Testis (tissue), 2 donors: ENCODE measurements at regions not wholly inside any gene's neighbourhood (a gene's known extent, or its start where the extent isn't known, plus 50 kb on each side); places are given as distances from the start of the nearest gene placed in this dataset.

ENCODE experiments used
- DNase-seq: peaks from one replicate; pipeline ENCODE4 v3.0.0-alpha.2; 2019
- H3K27ac ChIP-seq, 2 donors: fragments of 200-600 bp; sonication (generic); one replicate each; pipeline ENCODE4 v1.5.1; 2019
- H3K27me3 ChIP-seq: fragments of 200-600 bp; sonication (generic); one replicate; pipeline ENCODE4 v1.5.1; 2019
- H3K36me3 ChIP-seq: fragments of 200-600 bp; sonication (generic); one replicate; pipeline ENCODE4 v1.5.1; 2017; ENCODE audit warnings: low read depth; ENCODE audit errors: missing control alignments
- H3K4me1 ChIP-seq: fragments of 200-600 bp; sonication (generic); one replicate; pipeline ENCODE4 v1.5.1; 2019
- H3K4me3 ChIP-seq, 2 donors: fragments of 200-600 bp; sonication (generic); one replicate each; pipeline ENCODE4 v1.5.1; 2017 to 2019
- H3K9me3 ChIP-seq: fragments of 200-600 bp; sonication (generic); one replicate; pipeline ENCODE4 v1.5.1; 2017
- POLR2A ChIP-seq: fragments of 450-650 bp; IDR thresholded peaks from one replicate; pipeline ENCODE4 v1.6.1; 2017; ENCODE audit warnings: antibody characterized with exemption, mild to moderate bottlenecking, moderate library complexity
- WGBS, 2 donors: methylation state at CpG; one replicate each; pipeline ENCODE4 v1.1.5; 2018; 5-methylcytosine and 5-hydroxymethylcytosine counted together
- intact Hi-C: fragments of 100-400 bp; cut with DNase I; formaldehyde crosslinking; loops from one replicate; pipeline ENCODE4 v1.15.1; 2023; ENCODE audit warnings: low total_unique reads
- TF ChIP-seq, protein P1 (sequence below), 3 experiments: fragments of 450-650 bp in 2 of 3; fragments of 200-600 bp in 1 of 3; sonication (generic) in 1 of 3; IDR thresholded peaks; one replicate each; pipeline ENCODE4 v1.5.1; 2016 to 2019; ENCODE audit warnings: antibody characterized with exemption in 3 of 3, mild to moderate bottlenecking in 2 of 3, moderate library complexity in 1 of 3

DNA sequence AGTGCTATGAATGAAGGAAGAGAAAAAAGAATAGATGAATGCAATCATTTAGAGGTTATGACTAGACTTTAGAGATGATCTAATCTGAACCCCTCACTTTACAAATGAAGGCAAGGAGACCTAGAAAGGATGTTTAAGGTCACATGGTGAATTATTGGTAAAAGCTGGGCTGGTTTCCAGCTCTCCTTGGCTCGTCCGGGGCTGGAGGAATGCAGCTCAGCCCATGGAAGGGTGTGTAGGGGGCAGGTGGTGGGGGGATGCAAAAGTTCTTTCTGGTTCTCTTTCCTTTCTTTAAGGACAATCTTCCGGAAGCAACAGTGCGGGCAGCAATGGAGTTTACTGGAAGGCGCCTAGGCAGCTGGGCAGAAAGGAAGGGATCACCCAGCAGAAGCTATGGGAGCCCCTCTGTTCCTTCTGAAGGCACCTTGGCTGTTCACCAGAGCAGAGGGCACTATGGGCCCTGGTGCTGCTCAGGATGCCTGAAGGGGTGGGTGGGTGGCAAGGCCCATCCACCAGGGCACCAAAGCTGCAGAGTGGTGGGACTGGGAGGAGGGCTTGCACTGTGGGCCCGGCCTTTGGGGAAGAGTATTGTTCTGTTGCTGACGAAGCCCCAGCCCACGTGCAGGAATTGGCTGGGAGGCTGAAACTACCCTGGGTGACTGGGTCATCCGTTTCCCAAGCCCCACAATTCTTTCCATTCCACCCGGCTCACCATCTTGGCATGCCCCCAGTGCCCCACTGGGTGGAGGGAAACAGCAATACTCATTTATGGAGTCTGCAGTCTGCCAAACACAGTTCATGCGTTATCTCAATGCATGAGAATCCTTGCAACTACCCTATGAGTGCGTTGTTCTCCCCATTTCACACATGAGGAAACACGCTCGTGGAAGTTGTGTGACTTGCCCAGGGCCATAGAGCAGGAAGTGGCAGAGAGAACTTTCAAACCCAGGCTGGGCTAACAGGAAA lies 78.2 kb downstream of the IRF2BPL start:
- intact Hi-C loops: no loop called here
- WGBS, 2 donors: 78 to 80% methylated on average over 14 of the region's 14 CpGs

DNA sequence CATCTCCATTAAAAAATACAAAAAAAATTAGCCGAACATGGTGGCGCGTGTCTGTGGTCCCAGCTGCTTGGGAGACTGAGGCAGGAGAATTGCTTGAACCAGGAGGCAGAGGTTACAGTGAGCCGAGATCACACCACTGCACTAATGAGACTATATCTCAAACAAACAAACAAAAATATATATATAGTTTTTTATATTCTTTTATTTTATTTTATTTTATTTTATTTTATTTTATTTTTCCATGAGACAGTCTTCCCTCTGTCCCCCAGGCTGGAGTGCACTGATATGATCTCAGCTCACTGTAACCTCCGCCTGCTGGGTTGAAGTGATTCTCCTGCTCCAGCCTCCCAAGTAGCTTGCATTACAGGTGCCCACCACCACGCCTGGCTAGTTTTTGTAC lies 79.5 kb downstream of the IRF2BPL start:
- Histone ChIP-seq H3K27ac (no peak overlapping the region), H3K9me3 (no peaks in the 10 kb centered on the region), H3K27me3 (no peaks in the 10 kb centered on the region), H3K4me1 (peaks cover 39% of the 10 kb centered on the region), H3K4me3 (no peak overlapping the region), H3K36me3 (no peaks in the 10 kb centered on the region)
- TF ChIP-seq POLR2A: no peak
- TF ChIP-seq, protein P1, sequence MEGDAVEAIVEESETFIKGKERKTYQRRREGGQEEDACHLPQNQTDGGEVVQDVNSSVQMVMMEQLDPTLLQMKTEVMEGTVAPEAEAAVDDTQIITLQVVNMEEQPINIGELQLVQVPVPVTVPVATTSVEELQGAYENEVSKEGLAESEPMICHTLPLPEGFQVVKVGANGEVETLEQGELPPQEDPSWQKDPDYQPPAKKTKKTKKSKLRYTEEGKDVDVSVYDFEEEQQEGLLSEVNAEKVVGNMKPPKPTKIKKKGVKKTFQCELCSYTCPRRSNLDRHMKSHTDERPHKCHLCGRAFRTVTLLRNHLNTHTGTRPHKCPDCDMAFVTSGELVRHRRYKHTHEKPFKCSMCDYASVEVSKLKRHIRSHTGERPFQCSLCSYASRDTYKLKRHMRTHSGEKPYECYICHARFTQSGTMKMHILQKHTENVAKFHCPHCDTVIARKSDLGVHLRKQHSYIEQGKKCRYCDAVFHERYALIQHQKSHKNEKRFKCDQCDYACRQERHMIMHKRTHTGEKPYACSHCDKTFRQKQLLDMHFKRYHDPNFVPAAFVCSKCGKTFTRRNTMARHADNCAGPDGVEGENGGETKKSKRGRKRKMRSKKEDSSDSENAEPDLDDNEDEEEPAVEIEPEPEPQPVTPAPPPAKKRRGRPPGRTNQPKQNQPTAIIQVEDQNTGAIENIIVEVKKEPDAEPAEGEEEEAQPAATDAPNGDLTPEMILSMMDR (IDR thresholded peaks at IDR 0.05): no peak
- WGBS, 2 donors: 95 to 97% methylated on average over 6 of the region's 6 CpGs
- intact Hi-C loops: no loop called here
- no peak for DNase-seq

More for the DNA sequence above, 78.2 kb downstream of the IRF2BPL start:
- no peak for DNase-seq
- H3K9me3 ChIP-seq: no peaks in the 10 kb centered on the region
- no peak overlapping the region for H3K27ac ChIP-seq
- no peak overlapping the region for H3K4me3 ChIP-seq
- no peak for TF ChIP-seq POLR2A
- TF ChIP-seq, protein P1 (IDR thresholded peaks at IDR 0.05): no peak
- no peaks in the 10 kb centered on the region for H3K27me3 ChIP-seq
- H3K4me1 ChIP-seq: peaks cover 52% of the 10 kb centered on the region
- H3K36me3 ChIP-seq: no peaks in the 10 kb centered on the region

DNA sequence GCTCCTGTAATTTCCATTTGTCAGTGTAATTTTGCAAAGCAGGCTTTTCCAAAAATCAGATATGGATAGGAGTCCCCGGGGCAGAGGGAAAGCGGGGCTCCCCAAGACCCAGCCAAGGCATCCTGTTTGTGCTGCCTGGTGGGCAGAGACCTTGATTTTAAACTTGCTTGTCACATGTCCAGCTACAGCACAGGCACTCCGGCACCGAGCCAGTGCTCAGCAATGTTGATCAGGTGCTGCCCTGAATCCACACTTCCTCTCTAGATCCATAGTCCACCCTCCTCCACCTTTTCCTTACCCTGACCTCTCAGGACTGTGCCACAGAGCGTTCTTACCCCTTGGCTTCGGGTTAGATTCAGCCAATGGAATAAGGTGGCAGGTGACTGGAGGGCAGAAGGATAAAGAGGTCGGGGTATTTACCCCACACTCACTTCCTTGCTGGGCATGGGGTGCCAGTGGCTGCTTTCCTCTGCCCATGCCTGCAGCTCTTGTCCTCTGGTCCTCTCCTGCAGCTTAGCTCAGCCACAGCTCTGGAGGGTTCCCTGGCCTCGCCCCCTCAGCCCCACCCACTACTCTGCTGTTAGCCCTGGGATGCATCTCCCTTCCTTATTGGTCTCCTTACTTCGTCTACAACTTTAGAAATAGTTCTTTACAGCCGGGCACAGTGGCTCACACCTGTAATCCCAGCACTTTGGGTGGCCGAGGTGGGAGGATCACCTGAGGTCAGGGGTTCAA lies 80.1 kb downstream of the IRF2BPL start:
- no peaks in the 10 kb centered on the region for H3K27me3 ChIP-seq
- intact Hi-C loops: no loop called here
- H3K9me3 ChIP-seq: no peaks in the 10 kb centered on the region
- peak; percentile 47 for DNase-seq
- H3K4me1 ChIP-seq: peaks cover 34% of the 10 kb centered on the region
- H3K27ac ChIP-seq: peak overlapping the region in 1 of 2 donors; percentile 68
- H3K4me3 ChIP-seq: no peak overlapping the region
- WGBS, 2 donors: 69 to 70% methylated on average over 11 of the region's 11 CpGs
- H3K36me3 ChIP-seq: no peaks in the 10 kb centered on the region
- TF ChIP-seq, protein P1 (IDR thresholded peaks at IDR 0.05): no peak
- no peak for TF ChIP-seq POLR2A

DNA sequence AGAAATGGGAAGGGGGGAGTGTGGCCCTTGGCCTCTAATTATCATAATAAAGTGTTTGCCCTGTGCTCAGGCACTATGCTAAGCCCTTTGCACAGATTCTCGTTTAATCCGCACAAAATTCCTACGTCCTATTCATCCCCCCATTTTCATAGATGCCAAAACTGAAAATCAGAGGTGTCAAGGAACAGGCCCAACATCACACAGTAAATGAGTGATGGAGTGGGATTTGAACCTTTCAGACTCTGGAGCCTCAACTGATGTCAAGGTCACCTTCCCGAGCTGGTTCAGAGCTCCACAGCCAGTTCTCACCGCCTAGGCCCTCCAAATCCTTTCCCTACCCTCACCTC lies 80.7 kb downstream of the IRF2BPL start:
- Histone ChIP-seq H3K9me3 (no peaks in the 10 kb centered on the region), H3K4me3 (no peak overlapping the region), H3K27me3 (no peaks in the 10 kb centered on the region), H3K4me1 (peaks cover 32% of the 10 kb centered on the region), H3K36me3 (no peaks in the 10 kb centered on the region), H3K27ac (peak overlapping the region; percentile 57 to 68)
- 44 to 48% methylated on average over 5 of the region's 5 CpGs for WGBS, 2 donors
- DNase-seq: no peak
- intact Hi-C loops: no loop called here
- TF ChIP-seq, protein P1 (IDR thresholded peaks at IDR 0.05): no peak
- TF ChIP-seq POLR2A: no peak
